Activated CD8-positive, alpha-beta T cell treated with anti-CD3 and anti-CD28 coated beads, Interleukin-2, amount 10 ng/mL, durations not matched to agents 7 days and 5 days (primary cell): ENCODE measurements at regions not wholly inside any gene's neighbourhood (a gene's known extent, or its start where the extent isn't known, plus 50 kb on each side); places are given as distances from the start of the nearest gene placed in this dataset.
A peak's percentile ranks its signal among the peaks of the same experiment; 100 is the strongest.

Experiments used
- ATAC-seq: fragments of 150-1000 bp; cut with Tn5 transposase; one replicate; pipeline ENCODE4 v1.10.0; 2021; ENCODE audit warnings: moderate library complexity
- CTCF ChIA-PET: fragments of 350-600 bp; sonication (Branson Sonifier 250); formaldehyde crosslinking; loops from one replicate; lab custom pipeline; 2021; ENCODE audit warnings: antibody characterized with exemption; lab: Charles Lee
- POLR2A ChIA-PET: fragments of 350-600 bp; sonication (Branson Sonifier 250); formaldehyde crosslinking; loops from one replicate; lab custom pipeline; 2021; ENCODE audit warnings: antibody characterized with exemption; lab: Charles Lee
- DNase-seq: peaks from one replicate; pipeline ENCODE4 v3.0.0-alpha.2; 2020
- H3K27ac Mint-ChIP-seq: one replicate; pipeline ENCODE4 v1.8.0; 2021; ENCODE audit warnings: mild to moderate bottlenecking, mixed read lengths
- H3K27me3 Mint-ChIP-seq: one replicate; pipeline ENCODE4 v1.8.0; 2021; ENCODE audit warnings: low read depth, mixed read lengths
- H3K36me3 Mint-ChIP-seq: one replicate; pipeline ENCODE4 v1.8.0; 2021; ENCODE audit warnings: low read depth, mixed read lengths
- H3K4me1 Mint-ChIP-seq: one replicate; pipeline ENCODE4 v1.8.0; 2021; ENCODE audit warnings: low read depth, mixed read lengths
- H3K4me3 Mint-ChIP-seq: one replicate; pipeline ENCODE4 v1.8.0; 2021; ENCODE audit warnings: mild to moderate bottlenecking, mixed read lengths
- H3K9me3 Mint-ChIP-seq: one replicate; pipeline ENCODE4 v1.8.0; 2022; ENCODE audit warnings: mixed read lengths; ENCODE audit not compliant: insufficient read depth

DNA sequence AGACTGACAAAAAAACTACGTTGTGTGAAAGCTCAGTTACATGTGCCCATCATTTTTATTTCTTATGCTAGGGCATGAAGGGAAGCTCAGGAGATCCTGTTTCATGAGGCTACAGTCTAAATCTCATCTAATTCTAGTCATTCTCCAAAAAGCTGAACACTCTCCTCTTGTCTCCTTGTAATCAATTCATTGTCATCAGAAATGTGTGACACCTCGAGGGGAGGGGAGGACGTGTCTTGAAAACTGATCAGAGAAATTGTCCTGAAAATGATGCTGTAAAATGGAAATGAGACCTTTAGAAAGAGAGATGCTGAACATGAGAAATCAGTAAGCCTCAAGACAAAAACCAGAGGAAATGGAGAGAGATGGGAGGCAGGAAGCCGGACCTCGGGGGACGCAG lies 103.4 kb downstream of the DAD1 start:
- DNase-seq, result no peak
- Mint-ChIP-seq H3K4me1 (peaks cover 3% of the 10 kb centered on the region), H3K27me3 (no peaks in the 10 kb centered on the region), H3K4me3 (peak overlapping the region; percentile 71), H3K36me3 (peaks cover 54% of the 10 kb centered on the region), H3K9me3 (no peaks in the 10 kb centered on the region), H3K27ac (peak overlapping the region; percentile 87)
- no peak for ATAC-seq
- ChIA-PET POLR2A (interaction anchor here (0.8 to 1.9 kb wide), 3 partner anchors 10 to 97 kb away, joined by 3 to 5 read pairs (median 3); no protein-coding TSS in a partner anchor), CTCF (no interaction called here)

DNA sequence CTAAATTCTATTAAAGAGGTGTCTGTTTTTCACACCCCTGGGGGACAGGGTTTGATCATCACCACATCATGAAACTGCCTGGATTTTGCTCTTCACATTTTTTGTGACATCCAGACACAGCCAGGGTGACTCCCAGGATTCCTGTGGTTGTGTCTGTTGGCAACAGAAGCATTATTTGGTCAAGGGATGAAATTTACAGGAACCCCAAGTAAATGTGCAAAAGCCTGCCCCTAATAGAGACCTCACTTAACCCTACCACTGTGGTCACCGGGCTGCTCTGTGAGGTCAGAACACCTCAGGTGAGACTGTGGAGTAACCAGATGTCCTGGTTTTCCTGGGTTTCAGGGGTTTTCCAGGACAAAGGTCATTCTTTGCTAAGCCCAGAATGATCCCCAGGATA lies 103.8 kb downstream of the DAD1 start:
- CTCF ChIA-PET, result interaction anchor here (0.9 kb wide), 1 partner anchor 85 kb away, joined by 4 read pairs; no protein-coding TSS in a partner anchor
- Mint-ChIP-seq H3K9me3 (no peaks in the 10 kb centered on the region), H3K27ac (peak overlapping the region; percentile 87), H3K27me3 (no peaks in the 10 kb centered on the region), H3K4me1 (peaks cover 3% of the 10 kb centered on the region), H3K4me3 (peak overlapping the region; percentile 71), H3K36me3 (peaks cover 50% of the 10 kb centered on the region)
- DNase-seq, result no peak
- POLR2A ChIA-PET, result interaction anchor here (0.8 to 1.9 kb wide), 4 partner anchors 11 to 97 kb away, joined by 3 to 5 read pairs (median 3); no protein-coding TSS in a partner anchor
- no peak for ATAC-seq

DNA sequence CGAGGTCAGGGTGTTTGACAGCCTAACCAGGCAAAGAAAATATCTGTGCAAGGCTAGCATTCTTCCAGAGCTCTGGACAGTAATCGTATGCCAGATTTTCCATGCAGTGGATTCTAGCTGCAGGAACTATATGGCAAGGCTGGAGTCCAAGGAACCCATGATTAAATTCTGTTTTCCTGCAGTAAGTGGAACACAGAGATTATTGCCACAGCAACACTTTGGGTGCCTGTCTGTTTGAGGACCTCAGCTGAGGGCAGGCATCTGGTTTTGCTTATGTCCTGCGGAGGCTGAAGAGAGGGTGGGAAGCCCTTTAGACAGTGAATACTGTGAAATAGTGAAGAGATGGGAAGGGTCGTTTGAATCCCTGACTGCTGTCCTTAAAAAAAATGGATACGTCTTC lies 104.4 kb downstream of the DAD1 start:
- H3K4me1 Mint-ChIP-seq, result peaks cover 3% of the 10 kb centered on the region
- CTCF ChIA-PET, result interaction anchor here (0.9 kb wide), 1 partner anchor 85 kb away, joined by 4 read pairs; no protein-coding TSS in a partner anchor

DNA sequence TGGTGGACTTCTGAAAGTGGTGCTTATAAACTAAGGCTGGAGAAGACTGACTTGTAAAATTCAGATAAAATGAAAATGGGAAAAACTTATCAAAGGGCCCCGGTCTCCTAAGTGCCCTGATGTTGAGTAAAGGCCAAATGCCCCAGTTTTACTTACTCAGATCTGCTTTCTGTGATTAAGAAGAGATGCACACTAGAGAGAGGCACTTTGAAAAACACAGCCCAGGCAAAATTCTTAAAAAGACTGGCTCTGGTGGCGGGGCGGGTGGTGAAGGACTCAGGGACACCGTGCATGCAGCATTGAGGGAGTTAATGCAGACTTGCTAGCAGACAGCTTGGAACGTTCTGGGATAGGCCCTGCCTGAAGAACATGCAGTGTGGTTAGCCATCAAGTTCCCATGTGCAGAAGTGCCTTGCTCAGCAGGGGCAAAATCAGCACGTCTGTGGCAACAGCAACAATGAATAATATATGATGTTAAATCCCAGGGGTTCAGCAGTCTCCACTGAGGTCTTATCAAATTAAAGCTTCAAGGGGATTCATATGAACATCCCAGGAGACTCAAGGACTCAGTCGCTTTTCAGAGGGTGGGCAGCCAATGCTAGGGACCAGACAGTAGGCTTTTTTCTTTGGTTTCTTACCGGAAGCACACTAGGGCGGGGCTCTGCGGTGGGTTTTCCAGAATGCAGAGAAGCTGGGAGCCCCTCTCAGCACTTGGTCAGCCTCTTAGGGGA lies 105.0 kb downstream of the DAD1 start:
- Mint-ChIP-seq H3K4me1 (peaks cover 3% of the 10 kb centered on the region), H3K4me3 (peak overlapping the region; percentile 71), H3K27me3 (no peaks in the 10 kb centered on the region), H3K9me3 (no peaks in the 10 kb centered on the region), H3K36me3 (peaks cover 39% of the 10 kb centered on the region), H3K27ac (peak overlapping the region; percentile 83)
- ChIA-PET POLR2A (interaction anchor here (0.7 to 1.3 kb wide), 9 partner anchors 10 to 487 kb away, joined by 3 to 6 read pairs (median 3); no protein-coding TSS in a partner anchor), CTCF (interaction anchor here (0.9 kb wide), 1 partner anchor 86 kb away, joined by 4 read pairs; no protein-coding TSS in a partner anchor)
- ATAC-seq (peak; percentile 44), DNase-seq (no peak)

More for the DNA sequence above, 104.4 kb downstream of the DAD1 start:
- no peaks in the 10 kb centered on the region for H3K27me3 Mint-ChIP-seq
- POLR2A ChIA-PET, result interaction anchor here (0.7 to 1.9 kb wide), 10 partner anchors 9 to 487 kb away, joined by 3 to 6 read pairs (median 3); no protein-coding TSS in a partner anchor
- peak overlapping the region; percentile 83 for H3K27ac Mint-ChIP-seq
- DNase-seq, result no peak
- peak overlapping the region; percentile 71 for H3K4me3 Mint-ChIP-seq
- ATAC-seq, result no peak
- no peaks in the 10 kb centered on the region for H3K9me3 Mint-ChIP-seq
- peaks cover 45% of the 10 kb centered on the region for H3K36me3 Mint-ChIP-seq

DNA sequence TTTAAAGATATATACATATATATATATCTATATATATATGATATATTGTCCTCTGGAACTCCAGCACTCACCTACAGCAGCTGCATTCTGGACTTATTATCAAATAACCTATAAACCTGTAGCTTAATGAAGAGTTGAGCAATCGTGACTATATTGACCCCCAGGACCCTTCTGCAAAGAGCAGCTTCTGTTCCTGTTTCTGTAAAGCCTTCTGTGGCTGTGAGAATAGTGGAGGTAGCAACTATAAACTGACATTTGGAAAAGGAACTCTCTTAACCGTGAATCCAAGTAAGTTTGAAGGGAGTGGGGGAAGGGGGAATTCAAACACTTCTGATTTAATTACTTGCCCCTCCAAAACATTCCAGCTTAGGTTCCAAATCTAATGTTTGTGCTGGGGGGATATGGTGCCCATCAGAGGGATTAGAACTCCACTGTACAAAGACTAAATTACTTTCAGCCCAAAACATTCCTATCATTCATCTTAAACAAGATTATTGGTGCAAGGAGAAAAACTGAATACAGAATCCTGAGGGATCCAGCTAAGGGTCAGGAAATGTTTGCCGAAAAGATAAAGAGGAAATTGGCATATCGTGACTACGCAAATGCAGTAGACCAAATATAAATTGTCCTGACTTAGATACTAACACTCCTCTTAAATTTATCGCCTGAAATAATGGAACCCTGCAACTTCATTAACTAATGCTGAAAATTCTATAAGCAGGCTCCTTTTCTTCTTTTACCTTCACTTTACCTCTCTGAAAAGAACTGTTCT lies 106.1 kb downstream of the DAD1 start:
- Mint-ChIP-seq H3K9me3 (no peaks in the 10 kb centered on the region), H3K4me1 (no peaks in the 10 kb centered on the region), H3K27ac (peak overlapping the region; percentile 83), H3K27me3 (no peaks in the 10 kb centered on the region), H3K36me3 (peaks cover 31% of the 10 kb centered on the region), H3K4me3 (peak overlapping the region; percentile 71)
- ATAC-seq, result no peak
- ChIA-PET POLR2A (interaction anchor here (0.5 to 1.5 kb wide), 5 partner anchors 10 to 481 kb away, joined by 3 to 5 read pairs (median 3); no protein-coding TSS in a partner anchor), CTCF (no interaction called here)
- no peak for DNase-seq

DNA sequence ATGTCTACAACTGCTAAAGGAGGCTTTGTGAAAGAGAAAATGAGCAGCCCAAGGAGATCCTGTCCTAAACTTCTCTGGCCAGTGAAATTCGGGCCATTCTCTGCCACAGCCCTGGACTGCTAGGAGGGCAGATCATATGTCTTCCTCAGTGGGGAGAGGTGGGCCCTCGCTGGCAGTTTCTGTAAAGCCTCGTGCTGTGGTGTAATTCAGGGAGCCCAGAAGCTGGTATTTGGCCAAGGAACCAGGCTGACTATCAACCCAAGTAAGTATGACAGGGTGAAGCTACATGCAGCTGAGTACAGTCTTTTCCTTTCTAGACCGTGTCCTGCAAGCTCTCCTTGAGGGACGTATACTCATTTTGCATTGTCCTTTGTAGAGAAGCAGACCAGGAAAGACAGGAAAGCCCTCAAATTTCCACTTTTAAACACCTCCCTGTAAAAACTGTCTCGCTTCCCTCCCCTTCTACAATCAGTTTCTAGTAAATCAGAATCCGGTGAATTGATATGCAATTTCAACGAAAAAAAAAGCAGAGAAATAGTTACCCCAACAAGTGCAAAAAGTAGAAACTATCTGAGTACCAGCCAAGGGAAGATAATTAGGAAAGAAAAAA lies 106.8 kb downstream of the DAD1 start:
- DNase-seq, result no peak
- H3K27ac Mint-ChIP-seq, result peak overlapping the region; percentile 81
- peak overlapping the region; percentile 67 for H3K4me3 Mint-ChIP-seq
- no peaks in the 10 kb centered on the region for H3K4me1 Mint-ChIP-seq
- CTCF ChIA-PET, result no interaction called here
- H3K36me3 Mint-ChIP-seq, result peaks cover 24% of the 10 kb centered on the region
- POLR2A ChIA-PET, result interaction anchor here (0.5 to 1.5 kb wide), 5 partner anchors 11 to 480 kb away, joined by 3 to 5 read pairs (median 3); no protein-coding TSS in a partner anchor
- H3K9me3 Mint-ChIP-seq, result no peaks in the 10 kb centered on the region
- ATAC-seq, result no peak
- H3K27me3 Mint-ChIP-seq, result no peaks in the 10 kb centered on the region

DNA sequence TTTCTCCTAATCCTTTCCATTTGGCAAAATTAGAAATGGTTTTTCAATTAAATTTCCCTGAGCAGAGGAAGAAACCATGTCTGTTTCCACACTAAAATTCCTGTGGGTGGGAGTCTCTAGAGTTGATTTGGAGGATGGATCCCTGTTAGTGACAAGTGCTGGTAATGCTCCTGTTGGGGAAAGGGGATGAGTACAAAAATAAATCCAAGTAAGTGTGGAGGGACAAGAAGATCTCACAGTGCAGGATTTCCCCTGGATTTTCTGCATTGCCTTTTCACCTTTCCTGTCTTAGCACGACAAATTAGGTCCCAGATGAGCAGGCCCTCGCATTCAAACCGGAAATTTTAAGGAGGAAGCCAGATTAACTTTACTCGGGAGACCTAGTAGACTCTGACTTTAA lies 107.5 kb downstream of the DAD1 start:
- Mint-ChIP-seq H3K4me1 (no peaks in the 10 kb centered on the region), H3K27me3 (no peaks in the 10 kb centered on the region), H3K9me3 (no peaks in the 10 kb centered on the region), H3K36me3 (peaks cover 17% of the 10 kb centered on the region), H3K27ac (peak overlapping the region; percentile 81), H3K4me3 (peak overlapping the region; percentile 67)
- CTCF ChIA-PET, result no interaction called here
- DNase-seq (no peak), ATAC-seq (no peak)
- POLR2A ChIA-PET, result interaction anchor here (1.5 kb wide), 1 partner anchor 74 kb away, joined by 5 read pairs; no protein-coding TSS in a partner anchor

DNA sequence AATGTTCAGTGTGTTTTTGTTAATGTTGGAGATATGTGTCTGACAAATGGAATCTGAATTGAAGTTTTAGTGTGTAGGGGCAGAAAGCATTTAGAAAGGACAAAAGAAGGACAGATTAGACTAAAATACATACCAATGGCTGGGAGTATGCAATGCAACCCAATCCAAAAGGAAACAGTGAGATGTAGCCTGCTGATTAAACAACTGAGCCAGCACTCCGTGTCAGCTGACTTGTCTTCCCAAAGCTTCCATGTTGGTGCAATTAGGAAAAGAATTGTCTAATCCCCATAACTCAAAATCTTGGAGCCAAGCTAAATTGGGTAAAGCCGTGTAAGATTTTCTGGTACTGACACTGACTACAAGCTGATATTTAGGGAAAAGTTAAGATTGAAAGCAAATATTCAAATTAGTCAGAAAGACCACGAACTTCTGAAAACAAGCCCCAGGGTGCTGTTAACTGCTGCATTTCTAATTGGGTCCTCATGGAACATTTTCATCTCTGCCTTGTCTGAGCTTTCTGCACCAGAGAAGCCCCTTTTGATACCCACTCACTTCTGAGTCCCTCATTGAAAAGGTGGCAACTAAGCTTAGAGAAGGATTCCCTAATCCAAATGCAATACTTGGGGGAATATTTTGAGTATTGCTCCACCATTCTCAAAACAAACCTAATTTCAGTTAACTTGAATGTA lies 109.1 kb downstream of the DAD1 start:
- ChIA-PET CTCF (no interaction called here), POLR2A (interaction anchor here (0.7 to 0.8 kb wide), 2 partner anchors 8 to 76 kb away, joined by 3 read pairs; no protein-coding TSS in a partner anchor)
- Mint-ChIP-seq H3K27ac (peak overlapping the region; percentile 77), H3K27me3 (no peaks in the 10 kb centered on the region), H3K9me3 (no peaks in the 10 kb centered on the region), H3K4me1 (no peaks in the 10 kb centered on the region), H3K36me3 (peaks cover 13% of the 10 kb centered on the region), H3K4me3 (peak overlapping the region; percentile 67)
- ATAC-seq (no peak), DNase-seq (no peak)

DNA sequence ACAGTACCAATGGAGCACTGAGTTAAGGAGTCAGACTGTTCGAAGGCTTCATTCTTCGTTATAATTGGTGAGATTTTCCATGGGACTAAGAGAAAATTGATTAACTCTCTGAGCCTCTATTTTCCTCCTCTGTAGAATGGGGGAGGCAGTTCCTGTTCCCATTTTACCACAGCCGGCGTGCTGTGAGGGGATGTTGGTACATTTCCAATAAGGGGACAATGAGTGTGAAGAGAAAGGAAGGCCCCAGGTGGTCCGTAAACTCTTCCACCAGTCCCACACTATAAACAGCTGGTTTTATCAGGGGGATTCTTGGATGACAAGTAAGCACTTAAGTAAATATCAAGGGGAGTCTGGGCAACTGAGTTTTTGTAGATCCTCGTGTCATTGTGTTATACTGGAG lies 109.9 kb downstream of the DAD1 start:
- Mint-ChIP-seq H3K9me3 (no peaks in the 10 kb centered on the region), H3K4me3 (peak overlapping the region; percentile 63), H3K27me3 (no peaks in the 10 kb centered on the region), H3K4me1 (no peaks in the 10 kb centered on the region), H3K27ac (peak overlapping the region; percentile 77), H3K36me3 (peaks cover 12% of the 10 kb centered on the region)
- no peak for DNase-seq
- ChIA-PET POLR2A (no interaction called here), CTCF (no interaction called here)
- no peak for ATAC-seq

DNA sequence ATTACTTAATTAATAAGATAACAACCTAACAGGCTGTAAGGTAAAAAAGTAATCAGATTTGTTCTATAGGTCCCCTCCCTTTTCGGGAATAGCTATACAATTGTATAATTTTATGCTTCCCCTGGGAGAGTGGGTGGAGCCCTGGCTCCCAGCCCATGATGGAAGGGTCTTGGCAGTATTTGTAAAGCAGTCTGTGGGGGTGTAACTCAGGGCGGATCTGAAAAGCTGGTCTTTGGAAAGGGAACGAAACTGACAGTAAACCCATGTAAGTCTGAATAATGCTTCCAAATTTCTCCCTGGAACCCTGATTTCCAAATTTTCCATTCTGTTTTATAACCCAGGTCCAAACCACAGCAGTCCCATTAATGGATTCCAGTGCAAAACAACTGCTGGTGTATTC lies 110.4 kb downstream of the DAD1 start:
- Mint-ChIP-seq H3K36me3 (peaks cover 8% of the 10 kb centered on the region), H3K4me3 (peak overlapping the region; percentile 63), H3K4me1 (no peaks in the 10 kb centered on the region), H3K27ac (no peak overlapping the region), H3K27me3 (no peaks in the 10 kb centered on the region), H3K9me3 (no peaks in the 10 kb centered on the region)
- POLR2A ChIA-PET, result no interaction called here
- CTCF ChIA-PET, result no interaction called here
- ATAC-seq (no peak), DNase-seq (no peak)

DNA sequence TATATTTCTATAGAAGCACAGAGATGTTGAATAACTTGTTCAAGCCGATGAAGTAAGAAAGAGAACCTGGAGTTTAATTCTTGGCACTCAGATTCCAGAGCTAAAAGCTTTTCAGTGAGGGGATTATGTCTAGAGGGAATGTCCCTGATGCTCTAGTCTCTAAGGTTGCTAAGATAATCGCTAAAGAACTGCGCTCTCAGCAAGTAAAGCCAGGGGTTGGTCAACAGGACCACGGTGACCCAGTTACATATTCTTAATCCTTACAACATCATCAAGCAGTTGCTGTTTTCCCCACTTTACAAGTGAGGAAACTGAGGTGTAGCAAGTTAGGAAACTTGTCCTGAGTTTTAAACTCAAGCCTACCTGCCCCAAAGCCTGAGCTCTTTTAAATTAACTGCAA lies 110.8 kb downstream of the DAD1 start:
- Mint-ChIP-seq H3K4me1 (no peaks in the 10 kb centered on the region), H3K4me3 (no peak overlapping the region), H3K36me3 (peaks cover 5% of the 10 kb centered on the region), H3K9me3 (no peaks in the 10 kb centered on the region), H3K27me3 (no peaks in the 10 kb centered on the region), H3K27ac (no peak overlapping the region)
- ChIA-PET POLR2A (no interaction called here), CTCF (no interaction called here)
- ATAC-seq (no peak), DNase-seq (no peak)
